Kidney epithelial cell (primary cell): ENCODE measurements at regions not wholly inside any gene's neighbourhood (a gene's known extent, or its start where the extent isn't known, plus 50 kb on each side); places are given as distances from the start of the nearest gene placed in this dataset.

Experiments
- DNase-seq: peaks from one replicate; pipeline ENCODE4 v3.0.0-alpha.2; 2010; ENCODE audit warnings: low read depth
- H3K27me3 ChIP-seq: 2 replicates; pipeline ENCODE4 v1.6.0; 2011; ENCODE audit warnings: low read length; ENCODE audit not compliant: control insufficient read depth, insufficient read depth
- H3K36me3 ChIP-seq: 2 replicates; pipeline ENCODE4 v1.5.1; 2011; ENCODE audit warnings: low read length; ENCODE audit not compliant: control insufficient read depth, insufficient read depth
- H3K4me3 ChIP-seq: 2 replicates; pipeline ENCODE4 v1.5.1; 2011; ENCODE audit warnings: low read depth, mild to moderate bottlenecking, control low read depth, low read length
- TF ChIP-seq, protein P1 (sequence below): IDR thresholded peaks from 2 replicates; pipeline ENCODE4 v1.5.1; 2011; ENCODE audit warnings: mild to moderate bottlenecking, moderate library complexity, low read length, control low read depth, inconsistent platforms; ENCODE audit not compliant: insufficient read depth, poor library complexity, severe bottlenecking

- Histone ChIP-seq H3K36me3 (no peaks in the 10 kb centered on the region), H3K4me3 (no peak overlapping the region), H3K27me3 (no peaks in the 10 kb centered on the region)
- no peak for DNase-seq
- TF ChIP-seq, protein P1, sequence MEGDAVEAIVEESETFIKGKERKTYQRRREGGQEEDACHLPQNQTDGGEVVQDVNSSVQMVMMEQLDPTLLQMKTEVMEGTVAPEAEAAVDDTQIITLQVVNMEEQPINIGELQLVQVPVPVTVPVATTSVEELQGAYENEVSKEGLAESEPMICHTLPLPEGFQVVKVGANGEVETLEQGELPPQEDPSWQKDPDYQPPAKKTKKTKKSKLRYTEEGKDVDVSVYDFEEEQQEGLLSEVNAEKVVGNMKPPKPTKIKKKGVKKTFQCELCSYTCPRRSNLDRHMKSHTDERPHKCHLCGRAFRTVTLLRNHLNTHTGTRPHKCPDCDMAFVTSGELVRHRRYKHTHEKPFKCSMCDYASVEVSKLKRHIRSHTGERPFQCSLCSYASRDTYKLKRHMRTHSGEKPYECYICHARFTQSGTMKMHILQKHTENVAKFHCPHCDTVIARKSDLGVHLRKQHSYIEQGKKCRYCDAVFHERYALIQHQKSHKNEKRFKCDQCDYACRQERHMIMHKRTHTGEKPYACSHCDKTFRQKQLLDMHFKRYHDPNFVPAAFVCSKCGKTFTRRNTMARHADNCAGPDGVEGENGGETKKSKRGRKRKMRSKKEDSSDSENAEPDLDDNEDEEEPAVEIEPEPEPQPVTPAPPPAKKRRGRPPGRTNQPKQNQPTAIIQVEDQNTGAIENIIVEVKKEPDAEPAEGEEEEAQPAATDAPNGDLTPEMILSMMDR: no peak
Observed at GRCh38 chr3:146895026-146895749, 290.0 kb upstream of the PLSCR5 start.

- Histone ChIP-seq H3K4me3 (no peak overlapping the region), H3K27me3 (no peaks in the 10 kb centered on the region), H3K36me3 (no peaks in the 10 kb centered on the region)
- no peak for DNase-seq
- TF ChIP-seq, protein P1: no peak
Observed at GRCh38 chr3:146894406-146894805, 289.3 kb upstream of the PLSCR5 start.

- TF ChIP-seq, protein P1: no peak
- no peak for DNase-seq
- H3K27me3 ChIP-seq: no peaks in the 10 kb centered on the region
- no peaks in the 10 kb centered on the region for H3K36me3 ChIP-seq
- H3K4me3 ChIP-seq: no peak overlapping the region
Observed at GRCh38 chr3:146892041-146892440, 286.9 kb upstream of the PLSCR5 start.

DNA sequence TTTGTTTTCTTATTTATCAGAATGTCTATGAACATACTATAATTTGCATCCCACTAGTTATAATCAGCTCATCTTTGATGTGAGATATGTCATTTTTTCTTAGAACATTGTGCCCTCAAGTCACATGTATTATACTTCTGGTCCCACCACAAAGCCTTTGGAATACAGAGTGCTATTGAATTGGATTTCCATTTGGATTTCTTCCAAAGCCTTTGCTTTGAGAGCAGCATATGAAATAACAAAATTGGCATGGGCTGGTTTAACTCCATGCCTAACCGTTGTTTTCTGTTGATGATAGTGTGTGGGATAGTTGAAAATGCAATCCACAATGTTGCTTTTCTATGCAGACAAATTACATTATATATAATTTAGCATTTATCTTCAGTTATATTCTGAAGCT is 284.5 kb upstream of the PLSCR5 start:
- Histone ChIP-seq H3K4me3 (no peak overlapping the region), H3K27me3 (no peaks in the 10 kb centered on the region), H3K36me3 (no peaks in the 10 kb centered on the region)
- no peak for DNase-seq
- TF ChIP-seq, protein P1: no peak

GRCh38 chr3:146888176-146888575 is 283.0 kb upstream of the PLSCR5 start:
- TF ChIP-seq, protein P1: no peak
- H3K36me3 ChIP-seq: no peaks in the 10 kb centered on the region
- H3K27me3 ChIP-seq: no peaks in the 10 kb centered on the region
- no peak for DNase-seq
- no peak overlapping the region for H3K4me3 ChIP-seq

- no peak overlapping the region for H3K4me3 ChIP-seq
- TF ChIP-seq, protein P1: no peak
- no peak for DNase-seq
- no peaks in the 10 kb centered on the region for H3K36me3 ChIP-seq
- no peaks in the 10 kb centered on the region for H3K27me3 ChIP-seq
Observed at GRCh38 chr3:146884721-146885120, 279.6 kb upstream of the PLSCR5 start.
